ENCODE measurements at regions not wholly inside any gene's neighbourhood (a gene's known extent, or its start where the extent isn't known, plus 50 kb on each side); places are given as distances from the start of the nearest gene placed in this dataset.

DNA sequence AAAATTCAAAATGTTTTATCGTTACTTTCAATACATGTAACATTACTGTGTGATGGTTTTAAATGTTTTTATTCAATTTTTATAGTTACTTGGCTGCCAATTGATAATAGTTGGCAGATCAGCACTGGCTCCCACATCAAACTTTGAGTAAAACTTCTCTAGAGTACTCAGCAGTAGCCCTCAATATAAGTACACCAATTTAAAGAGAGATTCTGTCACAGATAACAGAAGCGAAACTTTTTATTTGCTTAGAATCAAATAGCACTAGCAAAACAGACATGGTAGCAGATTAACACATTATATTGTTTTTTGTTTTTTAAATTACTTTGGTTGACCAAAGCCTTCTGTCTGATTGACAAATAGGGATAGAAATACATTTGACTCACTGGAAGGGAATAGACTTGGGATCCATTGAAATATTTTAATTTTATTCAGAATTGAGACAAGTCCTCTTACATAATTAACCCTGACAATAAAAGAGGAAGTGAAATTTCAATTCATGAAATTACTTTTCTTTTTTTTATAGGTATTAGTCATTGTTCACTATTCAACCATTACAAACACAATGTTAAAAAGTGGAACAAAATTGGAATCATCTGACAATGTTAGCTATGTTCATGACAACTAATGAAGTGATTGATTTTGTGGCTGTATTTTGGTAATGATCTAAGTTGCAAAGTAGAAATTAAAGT is 554.9 kb downstream of the KLHL4 start (continued):
- TF ChIP-seq, protein P1, sequence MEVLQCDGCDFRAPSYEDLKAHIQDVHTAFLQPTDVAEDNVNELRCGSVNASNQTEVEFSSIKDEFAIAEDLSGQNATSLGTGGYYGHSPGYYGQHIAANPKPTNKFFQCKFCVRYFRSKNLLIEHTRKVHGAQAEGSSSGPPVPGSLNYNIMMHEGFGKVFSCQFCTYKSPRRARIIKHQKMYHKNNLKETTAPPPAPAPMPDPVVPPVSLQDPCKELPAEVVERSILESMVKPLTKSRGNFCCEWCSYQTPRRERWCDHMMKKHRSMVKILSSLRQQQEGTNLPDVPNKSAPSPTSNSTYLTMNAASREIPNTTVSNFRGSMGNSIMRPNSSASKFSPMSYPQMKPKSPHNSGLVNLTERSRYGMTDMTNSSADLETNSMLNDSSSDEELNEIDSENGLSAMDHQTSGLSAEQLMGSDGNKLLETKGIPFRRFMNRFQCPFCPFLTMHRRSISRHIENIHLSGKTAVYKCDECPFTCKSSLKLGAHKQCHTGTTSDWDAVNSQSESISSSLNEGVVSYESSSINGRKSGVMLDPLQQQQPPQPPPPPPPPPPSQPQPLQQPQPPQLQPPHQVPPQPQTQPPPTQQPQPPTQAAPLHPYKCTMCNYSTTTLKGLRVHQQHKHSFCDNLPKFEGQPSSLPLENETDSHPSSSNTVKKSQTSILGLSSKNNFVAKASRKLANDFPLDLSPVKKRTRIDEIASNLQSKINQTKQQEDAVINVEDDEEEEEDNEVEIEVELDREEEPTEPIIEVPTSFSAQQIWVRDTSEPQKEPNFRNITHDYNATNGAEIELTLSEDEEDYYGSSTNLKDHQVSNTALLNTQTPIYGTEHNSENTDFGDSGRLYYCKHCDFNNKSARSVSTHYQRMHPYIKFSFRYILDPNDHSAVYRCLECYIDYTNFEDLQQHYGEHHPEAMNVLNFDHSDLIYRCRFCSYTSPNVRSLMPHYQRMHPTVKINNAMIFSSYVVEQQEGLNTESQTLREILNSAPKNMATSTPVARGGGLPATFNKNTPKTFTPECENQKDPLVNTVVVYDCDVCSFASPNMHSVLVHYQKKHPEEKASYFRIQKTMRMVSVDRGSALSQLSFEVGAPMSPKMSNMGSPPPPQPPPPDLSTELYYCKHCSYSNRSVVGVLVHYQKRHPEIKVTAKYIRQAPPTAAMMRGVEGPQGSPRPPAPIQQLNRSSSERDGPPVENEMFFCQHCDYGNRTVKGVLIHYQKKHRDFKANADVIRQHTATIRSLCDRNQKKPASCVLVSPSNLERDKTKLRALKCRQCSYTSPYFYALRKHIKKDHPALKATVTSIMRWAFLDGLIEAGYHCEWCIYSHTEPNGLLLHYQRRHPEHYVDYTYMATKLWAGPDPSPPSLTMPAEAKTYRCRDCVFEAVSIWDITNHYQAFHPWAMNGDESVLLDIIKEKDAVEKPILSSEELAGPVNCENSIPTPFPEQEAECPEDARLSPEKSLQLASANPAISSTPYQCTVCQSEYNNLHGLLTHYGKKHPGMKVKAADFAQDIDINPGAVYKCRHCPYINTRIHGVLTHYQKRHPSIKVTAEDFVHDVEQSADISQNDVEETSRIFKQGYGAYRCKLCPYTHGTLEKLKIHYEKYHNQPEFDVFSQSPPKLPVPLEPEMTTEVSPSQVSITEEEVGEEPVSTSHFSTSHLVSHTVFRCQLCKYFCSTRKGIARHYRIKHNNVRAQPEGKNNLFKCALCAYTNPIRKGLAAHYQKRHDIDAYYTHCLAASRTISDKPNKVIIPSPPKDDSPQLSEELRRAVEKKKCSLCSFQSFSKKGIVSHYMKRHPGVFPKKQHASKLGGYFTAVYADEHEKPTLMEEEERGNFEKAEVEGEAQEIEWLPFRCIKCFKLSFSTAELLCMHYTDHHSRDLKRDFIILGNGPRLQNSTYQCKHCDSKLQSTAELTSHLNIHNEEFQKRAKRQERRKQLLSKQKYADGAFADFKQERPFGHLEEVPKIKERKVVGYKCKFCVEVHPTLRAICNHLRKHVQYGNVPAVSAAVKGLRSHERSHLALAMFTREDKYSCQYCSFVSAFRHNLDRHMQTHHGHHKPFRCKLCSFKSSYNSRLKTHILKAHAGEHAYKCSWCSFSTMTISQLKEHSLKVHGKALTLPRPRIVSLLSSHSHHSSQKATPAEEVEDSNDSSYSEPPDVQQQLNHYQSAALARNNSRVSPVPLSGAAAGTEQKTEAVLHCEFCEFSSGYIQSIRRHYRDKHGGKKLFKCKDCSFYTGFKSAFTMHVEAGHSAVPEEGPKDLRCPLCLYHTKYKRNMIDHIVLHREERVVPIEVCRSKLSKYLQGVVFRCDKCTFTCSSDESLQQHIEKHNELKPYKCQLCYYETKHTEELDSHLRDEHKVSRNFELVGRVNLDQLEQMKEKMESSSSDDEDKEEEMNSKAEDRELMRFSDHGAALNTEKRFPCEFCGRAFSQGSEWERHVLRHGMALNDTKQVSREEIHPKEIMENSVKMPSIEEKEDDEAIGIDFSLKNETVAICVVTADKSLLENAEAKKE (CRISPR knock-in tag; IDR thresholded peaks at IDR 0.05): no peak
- no peak for TF ChIP-seq STAT1 (IDR thresholded peaks at IDR 0.05; ENCODE audit: unreplicated experiment)
- TF ChIP-seq, protein P2, sequence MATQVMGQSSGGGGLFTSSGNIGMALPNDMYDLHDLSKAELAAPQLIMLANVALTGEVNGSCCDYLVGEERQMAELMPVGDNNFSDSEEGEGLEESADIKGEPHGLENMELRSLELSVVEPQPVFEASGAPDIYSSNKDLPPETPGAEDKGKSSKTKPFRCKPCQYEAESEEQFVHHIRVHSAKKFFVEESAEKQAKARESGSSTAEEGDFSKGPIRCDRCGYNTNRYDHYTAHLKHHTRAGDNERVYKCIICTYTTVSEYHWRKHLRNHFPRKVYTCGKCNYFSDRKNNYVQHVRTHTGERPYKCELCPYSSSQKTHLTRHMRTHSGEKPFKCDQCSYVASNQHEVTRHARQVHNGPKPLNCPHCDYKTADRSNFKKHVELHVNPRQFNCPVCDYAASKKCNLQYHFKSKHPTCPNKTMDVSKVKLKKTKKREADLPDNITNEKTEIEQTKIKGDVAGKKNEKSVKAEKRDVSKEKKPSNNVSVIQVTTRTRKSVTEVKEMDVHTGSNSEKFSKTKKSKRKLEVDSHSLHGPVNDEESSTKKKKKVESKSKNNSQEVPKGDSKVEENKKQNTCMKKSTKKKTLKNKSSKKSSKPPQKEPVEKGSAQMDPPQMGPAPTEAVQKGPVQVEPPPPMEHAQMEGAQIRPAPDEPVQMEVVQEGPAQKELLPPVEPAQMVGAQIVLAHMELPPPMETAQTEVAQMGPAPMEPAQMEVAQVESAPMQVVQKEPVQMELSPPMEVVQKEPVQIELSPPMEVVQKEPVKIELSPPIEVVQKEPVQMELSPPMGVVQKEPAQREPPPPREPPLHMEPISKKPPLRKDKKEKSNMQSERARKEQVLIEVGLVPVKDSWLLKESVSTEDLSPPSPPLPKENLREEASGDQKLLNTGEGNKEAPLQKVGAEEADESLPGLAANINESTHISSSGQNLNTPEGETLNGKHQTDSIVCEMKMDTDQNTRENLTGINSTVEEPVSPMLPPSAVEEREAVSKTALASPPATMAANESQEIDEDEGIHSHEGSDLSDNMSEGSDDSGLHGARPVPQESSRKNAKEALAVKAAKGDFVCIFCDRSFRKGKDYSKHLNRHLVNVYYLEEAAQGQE (IDR thresholded peaks at IDR 0.05; ENCODE audit: unreplicated experiment): no peak

DNA sequence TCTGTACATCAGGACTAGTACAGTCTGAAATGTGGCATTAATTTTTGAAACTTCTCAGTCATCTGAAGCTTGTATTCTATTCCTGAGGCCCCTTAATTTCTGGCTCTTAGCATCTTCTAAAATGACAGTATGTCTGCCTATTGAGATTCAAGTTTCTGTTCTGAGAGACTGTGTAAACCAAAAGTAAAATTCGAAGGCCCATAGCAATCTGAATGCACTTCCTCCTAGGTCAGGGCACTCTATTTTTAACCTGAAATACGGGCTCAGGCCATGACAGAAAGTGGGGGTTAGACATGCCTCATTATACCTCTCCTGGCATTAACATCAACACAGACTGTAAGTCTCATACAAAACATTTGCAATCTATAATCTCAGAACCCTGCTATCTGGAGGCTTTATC is 584.4 kb downstream of the KLHL4 start:
- H4K20me1 ChIP-seq (replicated peaks; ENCODE audit: insufficient read depth): no peaks in the 10 kb centered on the region
- no peaks in the 10 kb centered on the region for H3K4me1 ChIP-seq (ENCODE audit: insufficient read depth)
- Mint-ChIP-seq H3K9me3 (no peaks in the 10 kb centered on the region), H3K27me3 (ENCODE audit: insufficient read depth, low read depth, poor library complexity) (peaks cover 2% of the 10 kb centered on the region), H3K4me3 (no peak overlapping the region), H3K4me1 (no peaks in the 10 kb centered on the region), H3K27ac (no peak overlapping the region), H3K36me3 (ENCODE audit: low read depth) (no peaks in the 10 kb centered on the region)
- no peak overlapping the region for H3K4me3 ChIP-seq
- no peaks in the 10 kb centered on the region for H3K9me2 ChIP-seq (ENCODE audit: insufficient read depth)
- ATAC-seq (no peak), DNase-seq (ENCODE audit: low spot score) (no peak)
- no peak overlapping the region for H3K27ac ChIP-seq (ENCODE audit: low read depth)
- H3K79me2 ChIP-seq (replicated peaks; ENCODE audit: insufficient read depth): no peaks in the 10 kb centered on the region
- no peaks in the 10 kb centered on the region for H3F3A ChIP-seq (replicated peaks; ENCODE audit: low read depth)
- H3K36me3 ChIP-seq (ENCODE audit: insufficient read depth): no peaks in the 10 kb centered on the region
- H3K27me3 ChIP-seq (ENCODE audit: insufficient read depth): no peaks in the 10 kb centered on the region
- no peak overlapping the region for H2AFZ ChIP-seq
- no peak overlapping the region for H3K4me2 ChIP-seq
- no peak for TF ChIP-seq POLR2AphosphoS5 (IDR thresholded peaks at IDR 0.05; ENCODE audit: low read depth)
- no peak for TF ChIP-seq CREB1 (CRISPR knock-in tag; IDR thresholded peaks at IDR 0.05; ENCODE audit: low read depth)
- TF ChIP-seq, protein P3, sequence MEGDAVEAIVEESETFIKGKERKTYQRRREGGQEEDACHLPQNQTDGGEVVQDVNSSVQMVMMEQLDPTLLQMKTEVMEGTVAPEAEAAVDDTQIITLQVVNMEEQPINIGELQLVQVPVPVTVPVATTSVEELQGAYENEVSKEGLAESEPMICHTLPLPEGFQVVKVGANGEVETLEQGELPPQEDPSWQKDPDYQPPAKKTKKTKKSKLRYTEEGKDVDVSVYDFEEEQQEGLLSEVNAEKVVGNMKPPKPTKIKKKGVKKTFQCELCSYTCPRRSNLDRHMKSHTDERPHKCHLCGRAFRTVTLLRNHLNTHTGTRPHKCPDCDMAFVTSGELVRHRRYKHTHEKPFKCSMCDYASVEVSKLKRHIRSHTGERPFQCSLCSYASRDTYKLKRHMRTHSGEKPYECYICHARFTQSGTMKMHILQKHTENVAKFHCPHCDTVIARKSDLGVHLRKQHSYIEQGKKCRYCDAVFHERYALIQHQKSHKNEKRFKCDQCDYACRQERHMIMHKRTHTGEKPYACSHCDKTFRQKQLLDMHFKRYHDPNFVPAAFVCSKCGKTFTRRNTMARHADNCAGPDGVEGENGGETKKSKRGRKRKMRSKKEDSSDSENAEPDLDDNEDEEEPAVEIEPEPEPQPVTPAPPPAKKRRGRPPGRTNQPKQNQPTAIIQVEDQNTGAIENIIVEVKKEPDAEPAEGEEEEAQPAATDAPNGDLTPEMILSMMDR (conservative IDR thresholded peaks at IDR 0.05; ENCODE audit: low read depth in 2 of 2): no peak
- TF ChIP-seq JUNB (IDR thresholded peaks at IDR 0.05; ENCODE audit: unreplicated experiment): no peak
- TF ChIP-seq, protein P4, sequence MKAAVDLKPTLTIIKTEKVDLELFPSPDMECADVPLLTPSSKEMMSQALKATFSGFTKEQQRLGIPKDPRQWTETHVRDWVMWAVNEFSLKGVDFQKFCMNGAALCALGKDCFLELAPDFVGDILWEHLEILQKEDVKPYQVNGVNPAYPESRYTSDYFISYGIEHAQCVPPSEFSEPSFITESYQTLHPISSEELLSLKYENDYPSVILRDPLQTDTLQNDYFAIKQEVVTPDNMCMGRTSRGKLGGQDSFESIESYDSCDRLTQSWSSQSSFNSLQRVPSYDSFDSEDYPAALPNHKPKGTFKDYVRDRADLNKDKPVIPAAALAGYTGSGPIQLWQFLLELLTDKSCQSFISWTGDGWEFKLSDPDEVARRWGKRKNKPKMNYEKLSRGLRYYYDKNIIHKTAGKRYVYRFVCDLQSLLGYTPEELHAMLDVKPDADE (IDR thresholded peaks at IDR 0.05): no peak
- TF ChIP-seq, protein P2 (IDR thresholded peaks at IDR 0.05; ENCODE audit: unreplicated experiment): no peak

Data from GM23338 (cell line).